ENCODE measurements at regions not wholly inside any gene's neighbourhood (a gene's known extent, or its start where the extent isn't known, plus 50 kb on each side); places are given as distances from the start of the nearest gene placed in this dataset.

- no peak for TF ChIP-seq CTCF (conservative IDR thresholded peaks at IDR 0.05; ENCODE audit: low read length)
- TF ChIP-seq EZH2phosphoT487 (IDR thresholded peaks at IDR 0.05; ENCODE audit: borderline replicate concordance), result no peak
- Histone ChIP-seq H2AFZ (ENCODE audit: low read length) (no peak overlapping the region), H3K79me2 (ENCODE audit: insufficient read depth, low read length) (no peaks in the 10 kb centered on the region), H3K4me3 (ENCODE audit: low read length, poor library complexity, severe bottlenecking) (no peak overlapping the region), H3K9me3 (ENCODE audit: insufficient read depth, low read depth, low read length) (no peaks in the 10 kb centered on the region), H3K4me2 (ENCODE audit: low read depth, low read length, poor library complexity, severe bottlenecking) (no peak overlapping the region), H3K9ac (ENCODE audit: low read depth, low read length, poor library complexity, severe bottlenecking) (no peak overlapping the region), H3K36me3 (ENCODE audit: insufficient read depth, low read length) (no peaks in the 10 kb centered on the region), H3K27me3 (ENCODE audit: insufficient read depth, low read length, poor library complexity, severe bottlenecking) (no peaks in the 10 kb centered on the region), H3F3A (ENCODE audit: low read depth) (no peaks in the 10 kb centered on the region), H3K9me2 (replicated peaks; ENCODE audit: low read depth, low read length) (no peaks in the 10 kb centered on the region), H3K4me1 (ENCODE audit: insufficient read depth, low read length, poor library complexity, severe bottlenecking) (peaks cover 8% of the 10 kb centered on the region), H4K20me1 (ENCODE audit: insufficient read depth, low read length, poor library complexity, severe bottlenecking) (no peaks in the 10 kb centered on the region)
Observed at GRCh38 chr3:30520699-30521098, 85.7 kb upstream of the TGFBR2 start.

- H4K20me1 ChIP-seq (ENCODE audit: insufficient read depth, low read length, poor library complexity, severe bottlenecking), result no peaks in the 10 kb centered on the region
- no peaks in the 10 kb centered on the region for H3F3A ChIP-seq (ENCODE audit: low read depth)
- no peaks in the 10 kb centered on the region for H3K9me3 ChIP-seq (ENCODE audit: insufficient read depth, low read depth, low read length)
- no peaks in the 10 kb centered on the region for H3K27me3 ChIP-seq (ENCODE audit: insufficient read depth, low read length, poor library complexity, severe bottlenecking)
- H3K36me3 ChIP-seq (ENCODE audit: insufficient read depth, low read length), result no peaks in the 10 kb centered on the region
- H3K4me2 ChIP-seq (ENCODE audit: low read depth, low read length, poor library complexity, severe bottlenecking), result no peak overlapping the region
- H3K9ac ChIP-seq (ENCODE audit: low read depth, low read length, poor library complexity, severe bottlenecking), result no peak overlapping the region
- peaks cover 8% of the 10 kb centered on the region for H3K4me1 ChIP-seq (ENCODE audit: insufficient read depth, low read length, poor library complexity, severe bottlenecking)
- no peak for TF ChIP-seq EZH2phosphoT487 (IDR thresholded peaks at IDR 0.05; ENCODE audit: borderline replicate concordance)
- no peak for TF ChIP-seq CTCF (conservative IDR thresholded peaks at IDR 0.05; ENCODE audit: low read length)
- no peak overlapping the region for H2AFZ ChIP-seq (ENCODE audit: low read length)
- no peaks in the 10 kb centered on the region for H3K79me2 ChIP-seq (ENCODE audit: insufficient read depth, low read length)
- no peaks in the 10 kb centered on the region for H3K9me2 ChIP-seq (replicated peaks; ENCODE audit: low read depth, low read length)
- H3K4me3 ChIP-seq (ENCODE audit: low read length, poor library complexity, severe bottlenecking), result no peak overlapping the region
Observed at GRCh38 chr3:30521156-30521715, 85.2 kb upstream of the TGFBR2 start.

GRCh38 chr3:30522476-30522875 is 83.9 kb upstream of the TGFBR2 start:
- Histone ChIP-seq H3K9me2 (replicated peaks; ENCODE audit: low read depth, low read length) (no peaks in the 10 kb centered on the region), H2AFZ (ENCODE audit: low read length) (no peak overlapping the region), H3K4me2 (ENCODE audit: low read depth, low read length, poor library complexity, severe bottlenecking) (no peak overlapping the region), H3K9ac (ENCODE audit: low read depth, low read length, poor library complexity, severe bottlenecking) (no peak overlapping the region), H3K4me3 (ENCODE audit: low read length, poor library complexity, severe bottlenecking) (no peak overlapping the region), H3K36me3 (ENCODE audit: insufficient read depth, low read length) (no peaks in the 10 kb centered on the region), H3K27me3 (ENCODE audit: insufficient read depth, low read length, poor library complexity, severe bottlenecking) (no peaks in the 10 kb centered on the region), H3F3A (ENCODE audit: low read depth) (no peaks in the 10 kb centered on the region), H4K20me1 (ENCODE audit: insufficient read depth, low read length, poor library complexity, severe bottlenecking) (no peaks in the 10 kb centered on the region), H3K9me3 (ENCODE audit: insufficient read depth, low read depth, low read length) (no peaks in the 10 kb centered on the region), H3K4me1 (ENCODE audit: insufficient read depth, low read length, poor library complexity, severe bottlenecking) (peaks cover 8% of the 10 kb centered on the region), H3K79me2 (ENCODE audit: insufficient read depth, low read length) (no peaks in the 10 kb centered on the region)
- TF ChIP-seq EZH2phosphoT487 (IDR thresholded peaks at IDR 0.05; ENCODE audit: borderline replicate concordance), result no peak
- no peak for TF ChIP-seq CTCF (conservative IDR thresholded peaks at IDR 0.05; ENCODE audit: low read length)
